SK-N-SH (cell line): ENCODE measurements at regions not wholly inside any gene's neighbourhood (a gene's known extent, or its start where the extent isn't known, plus 50 kb on each side); places are given as distances from the start of the nearest gene placed in this dataset.

Experiments used
- CTCF ChIA-PET: fragments of 300-600, 350-600 bp; formaldehyde crosslinking; extraction: SDS; loops from one replicate; lab custom pipeline; 2021; lab: Yijun Ruan, JAX
- POLR2A ChIA-PET: fragments of 350-600 bp; sonication (Branson Sonifier 250); formaldehyde crosslinking; extraction: SDS; loops from one replicate; lab custom pipeline; 2020; ENCODE audit warnings: antibody characterized with exemption, inconsistent platforms; lab: Yijun Ruan, JAX
- DNase-seq: peaks from one replicate; pipeline ENCODE4 v3.0.0; 2012
- H2AFZ ChIP-seq: fragments of 200-600 bp; sonication (generic); 2 replicates; pipeline ENCODE4 v1.8.1; 2016; ENCODE audit warnings: antibody characterized with exemption, mild to moderate bottlenecking, low read depth
- H3F3A ChIP-seq: fragments of 200-600 bp; sonication (generic); replicated peaks from 2 replicates; pipeline ENCODE3; 2016; ENCODE audit warnings: antibody characterized with exemption, mild to moderate bottlenecking; ENCODE audit not compliant: insufficient read depth
- H3K27ac ChIP-seq, 2 experiments: fragments of 200-500 bp in 1 of 2; fragments of 200-600 bp in 1 of 2; sonication (Bioruptor generic) in 1 of 2; sonication (generic), shearing (Covaris generic) in 1 of 2; 2 replicates each; pipeline versions ENCODE4 v1.5.1 to v1.6.1; 2014 to 2016; ENCODE audit warnings: low read depth in 2 of 2, inconsistent platforms in 1 of 2, low read length in 1 of 2, mild to moderate bottlenecking in 1 of 2, mixed read lengths in 1 of 2
- H3K27me3 ChIP-seq: fragments of 200-600 bp; sonication (generic), shearing (Covaris generic); 2 replicates; pipeline ENCODE4 v1.6.1; 2016; ENCODE audit warnings: mixed run types; ENCODE audit not compliant: insufficient read depth
- H3K36me3 ChIP-seq, 2 experiments: fragments of 200-500 bp in 1 of 2; fragments of 200-600 bp in 1 of 2; sonication (Bioruptor generic) in 1 of 2; sonication (generic) in 1 of 2; replicated peaks in 1 of 2; 2 replicates each; pipeline versions ENCODE3 to v1.5.1; 2014 to 2016; ENCODE audit warnings: low read length in 1 of 2, mild to moderate bottlenecking in 1 of 2; ENCODE audit not compliant: insufficient read depth in 2 of 2, control insufficient read depth in 1 of 2
- H3K4me1 ChIP-seq, 2 experiments: fragments of 200-500 bp in 1 of 2; fragments of 200-600 bp in 1 of 2; sonication (Bioruptor generic) in 1 of 2; sonication (generic), shearing (Covaris generic) in 1 of 2; 2 replicates each; pipeline versions ENCODE4 v1.5.1 to v1.6.1; 2014 to 2016; ENCODE audit warnings: low read depth in 1 of 2, low read length in 1 of 2, mixed run types in 1 of 2; ENCODE audit not compliant: insufficient read depth in 2 of 2, control insufficient read depth in 1 of 2
- H3K4me2 ChIP-seq: fragments of 200-600 bp; sonication (generic), shearing (Covaris generic); 2 replicates; pipeline ENCODE4 v1.6.1; 2017; ENCODE audit warnings: mixed run types
- H3K4me3 ChIP-seq, 2 experiments: fragments of 200-500 bp in 1 of 2; fragments of 200-600 bp in 1 of 2; sonication (Bioruptor generic) in 1 of 2; sonication (generic), shearing (Covaris generic) in 1 of 2; 2 replicates each; pipeline versions ENCODE4 v1.5.1 to v1.8.1; 2014 to 2016; ENCODE audit warnings: low read depth in 2 of 2, inconsistent platforms in 1 of 2, low read length in 1 of 2, mild to moderate bottlenecking in 1 of 2, mixed read lengths in 1 of 2, moderate library complexity in 1 of 2
- H3K79me2 ChIP-seq: fragments of 200-600 bp; sonication (generic); 2 replicates; pipeline ENCODE4 v1.8.1; 2017; ENCODE audit warnings: mild to moderate bottlenecking; ENCODE audit not compliant: insufficient read depth
- H3K9ac ChIP-seq: fragments of 200-600 bp; sonication (generic); 2 replicates; pipeline ENCODE4 v1.6.1; 2017; ENCODE audit warnings: mixed run types
- H3K9me2 ChIP-seq: fragments of 200-600 bp; sonication (generic); 2 replicates; pipeline ENCODE4 v1.6.1; 2017; ENCODE audit warnings: mixed run types
- H3K9me3 ChIP-seq: fragments of 200-600 bp; sonication (generic); 2 replicates; pipeline ENCODE4 v1.6.1; 2017; ENCODE audit warnings: mixed run types, mild to moderate bottlenecking, moderate library complexity
- H4K20me1 ChIP-seq: fragments of 200-600 bp; sonication (generic); 2 replicates; pipeline ENCODE4 v1.6.1; 2017; ENCODE audit warnings: mild to moderate bottlenecking, mixed run types; ENCODE audit not compliant: insufficient read depth
- CTCF ChIP-seq: fragments of 200-600 bp; sonication (generic); IDR thresholded peaks from 2 replicates; pipeline ENCODE4 v1.6.1; 2017; ENCODE audit warnings: antibody characterized with exemption, mild to moderate bottlenecking, moderate library complexity
- FOXJ3 ChIP-seq: sonication (generic); formaldehyde crosslinking; IDR thresholded peaks from 2 replicates; pipeline ENCODE4 v1.5.1; 2020; ENCODE audit warnings: mild to moderate bottlenecking, missing genetic modification reagents
- FOXM1 ChIP-seq: IDR thresholded peaks from 2 replicates; pipeline ENCODE4 v1.4.0; 2012; ENCODE audit warnings: low read depth, mild to moderate bottlenecking
- GATA2 ChIP-seq: sonication (generic); formaldehyde crosslinking; IDR thresholded peaks from 2 replicates; pipeline ENCODE4 v1.5.0; 2020; ENCODE audit warnings: mild to moderate bottlenecking, missing genetic modification reagents
- JUND ChIP-seq: IDR thresholded peaks from 2 replicates; pipeline ENCODE4 v1.4.0; 2012
- MAX ChIP-seq: IDR thresholded peaks from 2 replicates; pipeline ENCODE4 v1.4.0; 2012; ENCODE audit warnings: low read depth
- MEF2A ChIP-seq: IDR thresholded peaks from 2 replicates; pipeline ENCODE4 v1.4.0; 2012; ENCODE audit warnings: low read depth, borderline replicate concordance
- MXI1 ChIP-seq: IDR thresholded peaks from 2 replicates; pipeline ENCODE4 v1.6.1; 2012; ENCODE audit warnings: mild to moderate bottlenecking, low read depth, low read length, improper control_type of control experiment
- NRF1 ChIP-seq: IDR thresholded peaks from 2 replicates; pipeline ENCODE4 v1.6.1; 2012; ENCODE audit warnings: low read depth, mild to moderate bottlenecking, low read length
- PBX3 ChIP-seq: IDR thresholded peaks from 2 replicates; pipeline ENCODE4; 2012
- POLR2AphosphoS5 ChIP-seq: IDR thresholded peaks from 2 replicates; pipeline ENCODE4 v1.6.1; 2012; ENCODE audit warnings: low read depth, low read length
- RCOR1 ChIP-seq: fragments of 150-350 bp; IDR thresholded peaks from 2 replicates; pipeline ENCODE4 v1.6.1; 2017; ENCODE audit warnings: antibody characterized with exemption, low read length
- RFX5 ChIP-seq: IDR thresholded peaks from 2 replicates; pipeline ENCODE4 v1.6.1; 2012; ENCODE audit warnings: mild to moderate bottlenecking, improper control_type of control experiment, low read length
- RXRA ChIP-seq: IDR thresholded peaks from 2 replicates; pipeline ENCODE4 v1.4.0; 2012; ENCODE audit warnings: low read depth, mild to moderate bottlenecking, borderline replicate concordance
- SIN3A ChIP-seq: IDR thresholded peaks from 2 replicates; pipeline ENCODE4 v1.6.1; 2012; ENCODE audit warnings: low read depth, mild to moderate bottlenecking, low read length, moderate library complexity, borderline replicate concordance
- TAF1 ChIP-seq: IDR thresholded peaks from 2 replicates; pipeline ENCODE4 v1.6.1; 2012; ENCODE audit warnings: low read depth, mild to moderate bottlenecking, low read length, moderate library complexity, borderline replicate concordance
- TEAD4 ChIP-seq: IDR thresholded peaks from 2 replicates; pipeline ENCODE4 v1.4.0; 2012; ENCODE audit warnings: mild to moderate bottlenecking, borderline replicate concordance; ENCODE audit not compliant: insufficient read depth
- USF1 ChIP-seq: IDR thresholded peaks from 2 replicates; pipeline ENCODE4 v1.4.0; 2012; ENCODE audit warnings: low read depth, borderline replicate concordance
- USF2 ChIP-seq: fragments of 150-350 bp; IDR thresholded peaks from 2 replicates; pipeline ENCODE4 v1.6.1; 2017; ENCODE audit warnings: antibody characterized with exemption, low read length, low read depth, borderline replicate concordance
- WGBS: methylation state at CpG from one replicate; pipeline ENCODE4 v1.1.6; 2017; ENCODE audit warnings: low lambda C conversion rate; 5-methylcytosine and 5-hydroxymethylcytosine counted together

GRCh38 chr2:239695728-239696240 is 295.0 kb upstream of the HDAC4 start:
- TF ChIP-seq TAF1 = no peak
- TF ChIP-seq USF1 = no peak
- no peak for TF ChIP-seq CTCF
- no peak for TF ChIP-seq RFX5
- no peak for TF ChIP-seq TEAD4
- no peak for TF ChIP-seq SIN3A
- no peak for TF ChIP-seq RCOR1
- TF ChIP-seq POLR2AphosphoS5 = no peak
- TF ChIP-seq NRF1 = no peak
- TF ChIP-seq FOXJ3 (CRISPR knock-in tag) = no peak
- no peak for TF ChIP-seq MXI1
- no peak for TF ChIP-seq FOXM1
- TF ChIP-seq PBX3 = no peak
- TF ChIP-seq MEF2A = no peak
- TF ChIP-seq JUND = no peak
- no peak for TF ChIP-seq USF2
- TF ChIP-seq RXRA = no peak
- TF ChIP-seq GATA2 (CRISPR knock-in tag) = no peak
- TF ChIP-seq MAX = no peak
- POLR2A ChIA-PET = no interaction called here
- peaks cover 8% of the 10 kb centered on the region; the same call in 1 of the 2 replicates for H3K9me3 ChIP-seq

More at GRCh38 chr2:239695728-239696240, 295.0 kb upstream of the HDAC4 start:
- no peaks in the 10 kb centered on the region for H3F3A ChIP-seq
- CTCF ChIA-PET = no interaction called here
- H3K27ac ChIP-seq = no peak overlapping the region
- H3K27me3 ChIP-seq = no peaks in the 10 kb centered on the region
- H4K20me1 ChIP-seq = no peaks in the 10 kb centered on the region
- no peak overlapping the region for H3K4me2 ChIP-seq
- DNase-seq = no peak
- no peak overlapping the region for H3K4me3 ChIP-seq
- no peak overlapping the region for H3K9ac ChIP-seq
- no peak overlapping the region for H2AFZ ChIP-seq
- no peaks in the 10 kb centered on the region for H3K36me3 ChIP-seq
- no peaks in the 10 kb centered on the region; a peak in 1 of 4 replicates for H3K4me1 ChIP-seq
- WGBS = 57% methylated on average over 14 of the region's 14 CpGs
- H3K79me2 ChIP-seq = no peaks in the 10 kb centered on the region
- H3K9me2 ChIP-seq = no peaks in the 10 kb centered on the region
